PC-9 (cell line): ENCODE measurements at regions not wholly inside any gene's neighbourhood (a gene's known extent, or its start where the extent isn't known, plus 50 kb on each side); places are given as distances from the start of the nearest gene placed in this dataset.

Experiments
- CTCF ChIP-seq: fragments of 200-600 bp; sonication (generic); conservative IDR thresholded peaks from 2 replicates; pipeline ENCODE4 v1.6.1; 2017; ENCODE audit warnings: mixed run types, antibody characterized with exemption, mild to moderate bottlenecking, moderate library complexity
- EZH2 ChIP-seq: fragments of 200-600 bp; sonication (generic); IDR thresholded peaks from 2 replicates; pipeline ENCODE4 v1.8.0; 2017; ENCODE audit warnings: antibody characterized with exemption, low read depth

- TF ChIP-seq CTCF: no peak
- no peak for TF ChIP-seq EZH2
Observed at GRCh38 chr10:76641215-76641614, 996.4 kb downstream of the KCNMA1 start.
